Breast epithelium (tissue), 4 donors: ENCODE measurements at regions not wholly inside any gene's neighbourhood (a gene's known extent, or its start where the extent isn't known, plus 50 kb on each side); places are given as distances from the start of the nearest gene placed in this dataset.

Experiments
- DNase-seq, 2 donors: peaks; one replicate each; pipeline ENCODE4 v3.0.0-alpha.2; 2019; ENCODE audit warnings: low spot score in 2 of 2
- H3K27ac ChIP-seq, 2 donors: fragments of 200-600 bp; sonication (generic) in 1 of 2; one replicate each; pipeline ENCODE4 v1.5.1; 2016 to 2019; ENCODE audit warnings: mild to moderate bottlenecking in 1 of 2
- H3K27me3 ChIP-seq, 2 donors: fragments of 200-600 bp; sonication (generic) in 1 of 2; one replicate each; pipeline versions ENCODE4 v1.5.1 to v1.6.0; 2017 to 2019; ENCODE audit warnings: control low read depth in 1 of 2, mild to moderate bottlenecking in 1 of 2
- H3K36me3 ChIP-seq: fragments of 200-600 bp; one replicate; pipeline ENCODE4 v1.5.1; 2019
- H3K4me1 ChIP-seq, 2 donors: fragments of 200-600 bp; sonication (generic); one replicate each; pipeline ENCODE4 v1.5.1; 2016 to 2019; ENCODE audit warnings: control low read depth in 1 of 2
- H3K4me3 ChIP-seq, 3 donors: fragments of 200-600 bp; sonication (generic); 1 replicate in 2 of 3; 2 replicates in 1 of 3; pipeline ENCODE4 v1.5.1; 2016 to 2019; ENCODE audit warnings: mild to moderate bottlenecking in 3 of 3, moderate library complexity in 2 of 3
- H3K9me3 ChIP-seq, 2 donors: fragments of 200-600 bp; sonication (generic) in 1 of 2; one replicate each; pipeline ENCODE4 v1.5.1; 2016 to 2019; ENCODE audit warnings: control low read depth in 1 of 2
- POLR2A ChIP-seq: fragments of 450-650 bp; IDR thresholded peaks from one replicate; pipeline ENCODE4 v1.6.1; 2016; ENCODE audit warnings: antibody characterized with exemption, mild to moderate bottlenecking, moderate library complexity
- POLR2AphosphoS5 ChIP-seq, 3 donors: sonication (generic); formaldehyde crosslinking; IDR thresholded peaks; one replicate each; pipeline ENCODE4 v1.6.1; 2017; ENCODE audit warnings: antibody characterized with exemption in 3 of 3
- intact Hi-C: fragments of 100-400 bp; cut with DNase I; formaldehyde crosslinking; loops from one replicate; pipeline ENCODE4 v1.15.1; 2023; ENCODE audit warnings: low total_unique reads
- TF ChIP-seq, protein P1 (sequence below), 3 donors: fragments of 450-650 bp; IDR thresholded peaks; one replicate each; pipeline ENCODE4 v1.5.1; 2016 to 2017; ENCODE audit warnings: antibody characterized with exemption in 3 of 3, mild to moderate bottlenecking in 3 of 3, moderate library complexity in 3 of 3

DNA sequence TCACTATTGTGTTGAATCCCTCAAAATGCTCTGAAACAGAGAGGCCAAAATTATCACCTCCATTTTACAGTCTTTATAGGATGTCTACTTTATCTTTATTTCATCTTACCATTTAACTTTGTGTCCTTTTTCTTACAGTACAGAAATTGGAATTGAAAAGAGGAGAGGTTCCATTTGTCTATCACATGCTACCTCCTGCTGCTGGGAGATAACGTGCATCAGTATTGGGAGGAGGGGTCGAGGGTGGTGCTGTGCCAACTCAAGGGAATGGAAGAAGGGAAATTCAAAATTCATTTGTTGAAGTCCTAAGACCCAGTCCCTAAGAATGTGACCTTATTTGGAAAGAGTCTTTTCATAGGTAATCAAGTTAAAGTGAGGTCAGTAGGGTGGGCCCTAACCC lies 85.3 kb downstream of the HHIPL2 start:
- no peaks in the 10 kb centered on the region for H3K4me1 ChIP-seq
- intact Hi-C loops, result no loop called here
- DNase-seq, result no peak

DNA sequence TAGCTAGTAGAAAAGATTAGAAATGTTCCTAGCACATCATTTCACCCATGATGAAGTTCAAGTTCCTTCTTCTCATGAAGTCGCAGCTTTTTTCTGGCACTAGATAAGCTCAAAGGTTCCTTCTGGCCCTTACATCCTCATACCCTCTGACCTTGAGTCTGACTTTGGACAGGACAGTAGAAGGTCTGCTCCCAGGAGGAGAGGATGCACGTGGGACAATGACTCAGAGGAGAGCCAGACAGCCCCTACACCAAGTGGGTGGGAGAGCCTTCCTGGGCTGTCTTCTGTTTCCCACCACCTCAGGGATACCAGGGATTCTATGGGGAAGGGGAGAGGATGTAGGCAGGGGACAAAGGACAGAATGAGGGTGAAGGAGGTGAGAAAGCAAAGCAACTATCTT lies 86.0 kb downstream of the HHIPL2 start:
- DNase-seq, result no peak
- H3K4me3 ChIP-seq, result no peak overlapping the region
- H3K27ac ChIP-seq, result no peak overlapping the region
- intact Hi-C loops, result no loop called here
- no peaks in the 10 kb centered on the region for H3K4me1 ChIP-seq
- no peaks in the 10 kb centered on the region for H3K27me3 ChIP-seq
- no peak for TF ChIP-seq POLR2A
- TF ChIP-seq POLR2AphosphoS5 (IDR thresholded peaks at IDR 0.05), result no peak
- TF ChIP-seq, protein P1, sequence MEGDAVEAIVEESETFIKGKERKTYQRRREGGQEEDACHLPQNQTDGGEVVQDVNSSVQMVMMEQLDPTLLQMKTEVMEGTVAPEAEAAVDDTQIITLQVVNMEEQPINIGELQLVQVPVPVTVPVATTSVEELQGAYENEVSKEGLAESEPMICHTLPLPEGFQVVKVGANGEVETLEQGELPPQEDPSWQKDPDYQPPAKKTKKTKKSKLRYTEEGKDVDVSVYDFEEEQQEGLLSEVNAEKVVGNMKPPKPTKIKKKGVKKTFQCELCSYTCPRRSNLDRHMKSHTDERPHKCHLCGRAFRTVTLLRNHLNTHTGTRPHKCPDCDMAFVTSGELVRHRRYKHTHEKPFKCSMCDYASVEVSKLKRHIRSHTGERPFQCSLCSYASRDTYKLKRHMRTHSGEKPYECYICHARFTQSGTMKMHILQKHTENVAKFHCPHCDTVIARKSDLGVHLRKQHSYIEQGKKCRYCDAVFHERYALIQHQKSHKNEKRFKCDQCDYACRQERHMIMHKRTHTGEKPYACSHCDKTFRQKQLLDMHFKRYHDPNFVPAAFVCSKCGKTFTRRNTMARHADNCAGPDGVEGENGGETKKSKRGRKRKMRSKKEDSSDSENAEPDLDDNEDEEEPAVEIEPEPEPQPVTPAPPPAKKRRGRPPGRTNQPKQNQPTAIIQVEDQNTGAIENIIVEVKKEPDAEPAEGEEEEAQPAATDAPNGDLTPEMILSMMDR (IDR thresholded peaks at IDR 0.05), result no peak
- H3K9me3 ChIP-seq, result peaks cover 0 to 13% of the 10 kb centered on the region in 2 donors
- no peaks in the 10 kb centered on the region for H3K36me3 ChIP-seq

More for the DNA sequence above, 85.3 kb downstream of the HHIPL2 start:
- Histone ChIP-seq H3K36me3 (no peaks in the 10 kb centered on the region), H3K27ac (no peak overlapping the region), H3K4me3 (no peak overlapping the region), H3K9me3 (peaks cover 0 to 7% of the 10 kb centered on the region in 2 donors), H3K27me3 (no peaks in the 10 kb centered on the region)
- no peak for TF ChIP-seq POLR2A
- TF ChIP-seq, protein P1 (IDR thresholded peaks at IDR 0.05), result no peak

DNA sequence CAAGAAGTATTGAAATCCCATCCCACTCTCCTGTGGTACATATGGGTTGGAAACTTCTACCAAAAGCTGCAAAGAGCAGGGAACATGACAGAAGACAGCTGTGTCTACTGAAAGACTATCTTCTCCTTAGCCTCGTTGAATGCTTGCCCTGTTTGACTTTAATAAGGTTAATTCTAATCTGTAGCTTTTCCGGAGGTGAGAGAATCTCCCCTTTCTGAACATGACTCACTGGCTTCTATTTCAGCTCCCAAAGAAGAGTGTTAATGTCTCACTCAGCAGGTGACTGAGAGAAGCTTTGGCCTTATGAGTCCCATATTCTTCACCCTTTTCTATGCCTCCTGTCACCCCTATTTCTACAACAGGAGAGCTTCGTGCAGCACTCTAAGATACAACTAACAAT lies 88.3 kb downstream of the HHIPL2 start:
- Histone ChIP-seq H3K27me3 (no peaks in the 10 kb centered on the region), H3K4me1 (no peaks in the 10 kb centered on the region), H3K36me3 (no peaks in the 10 kb centered on the region), H3K9me3 (peaks cover 0 to 13% of the 10 kb centered on the region in 2 donors), H3K27ac (no peak overlapping the region), H3K4me3 (no peak overlapping the region)
- DNase-seq, result no peak
- TF ChIP-seq POLR2AphosphoS5 (IDR thresholded peaks at IDR 0.05) (no peak), POLR2A (no peak)
- TF ChIP-seq, protein P1 (IDR thresholded peaks at IDR 0.05), result no peak
- intact Hi-C loops, result no loop called here

DNA sequence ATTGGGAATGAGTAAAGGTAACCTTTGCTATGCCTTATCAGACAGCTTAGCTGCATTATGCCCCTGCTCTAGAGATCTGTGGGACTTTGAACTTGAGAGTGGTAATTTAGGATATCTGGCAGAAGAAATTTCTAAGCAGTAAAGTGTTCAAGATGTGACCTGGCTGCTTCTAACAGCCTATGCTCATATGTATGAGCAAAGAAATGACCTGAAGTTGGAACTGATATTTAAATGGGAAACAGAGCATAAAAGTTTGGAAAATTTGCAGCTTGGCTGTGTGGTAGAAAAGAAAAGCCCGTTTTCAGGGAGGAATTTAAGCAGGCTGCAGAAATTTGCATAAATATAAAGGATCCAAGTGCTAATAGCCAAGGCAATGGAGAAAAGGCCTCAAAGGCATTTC lies 90.4 kb downstream of the HHIPL2 start:
- TF ChIP-seq POLR2A, result no peak
- no peak for TF ChIP-seq POLR2AphosphoS5 (IDR thresholded peaks at IDR 0.05)
- TF ChIP-seq, protein P1 (IDR thresholded peaks at IDR 0.05), result no peak
- Histone ChIP-seq H3K36me3 (no peaks in the 10 kb centered on the region), H3K4me1 (no peaks in the 10 kb centered on the region), H3K27me3 (no peaks in the 10 kb centered on the region), H3K4me3 (no peak overlapping the region), H3K27ac (no peak overlapping the region), H3K9me3 (peaks cover 0 to 13% of the 10 kb centered on the region in 2 donors)
- intact Hi-C loops, result no loop called here
- no peak for DNase-seq

DNA sequence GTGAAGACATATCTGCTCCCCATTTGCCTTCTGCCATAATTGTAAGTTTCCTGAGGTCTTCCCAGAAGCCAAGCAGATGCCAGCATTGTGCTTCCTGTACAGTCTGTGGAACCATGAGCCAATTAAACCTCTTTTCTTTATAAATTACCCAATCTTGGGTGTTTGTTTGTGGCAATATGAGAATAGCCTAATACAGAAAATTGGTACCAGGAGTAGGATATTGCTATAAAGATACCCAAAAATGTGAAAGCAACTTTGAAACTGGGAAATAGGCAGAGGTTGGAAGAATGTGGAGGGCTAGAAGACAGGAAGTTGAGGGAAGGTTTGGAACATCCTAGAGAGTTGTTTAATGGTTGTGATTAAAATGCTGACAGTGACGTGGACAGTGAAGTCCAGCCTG lies 90.8 kb downstream of the HHIPL2 start:
- Histone ChIP-seq H3K36me3 (no peaks in the 10 kb centered on the region), H3K27ac (no peak overlapping the region)
- intact Hi-C loops, result no loop called here

More for the DNA sequence above, 90.8 kb downstream of the HHIPL2 start:
- Histone ChIP-seq H3K4me1 (no peaks in the 10 kb centered on the region), H3K27me3 (no peaks in the 10 kb centered on the region), H3K4me3 (no peak overlapping the region), H3K9me3 (peaks cover 0 to 13% of the 10 kb centered on the region in 2 donors)
- DNase-seq, result no peak
- TF ChIP-seq POLR2A (no peak), POLR2AphosphoS5 (IDR thresholded peaks at IDR 0.05) (no peak)
- TF ChIP-seq, protein P1 (IDR thresholded peaks at IDR 0.05), result no peak
